ENCODE measurements at regions not wholly inside any gene's neighbourhood (a gene's known extent, or its start where the extent isn't known, plus 50 kb on each side); places are given as distances from the start of the nearest gene placed in this dataset.

DNA sequence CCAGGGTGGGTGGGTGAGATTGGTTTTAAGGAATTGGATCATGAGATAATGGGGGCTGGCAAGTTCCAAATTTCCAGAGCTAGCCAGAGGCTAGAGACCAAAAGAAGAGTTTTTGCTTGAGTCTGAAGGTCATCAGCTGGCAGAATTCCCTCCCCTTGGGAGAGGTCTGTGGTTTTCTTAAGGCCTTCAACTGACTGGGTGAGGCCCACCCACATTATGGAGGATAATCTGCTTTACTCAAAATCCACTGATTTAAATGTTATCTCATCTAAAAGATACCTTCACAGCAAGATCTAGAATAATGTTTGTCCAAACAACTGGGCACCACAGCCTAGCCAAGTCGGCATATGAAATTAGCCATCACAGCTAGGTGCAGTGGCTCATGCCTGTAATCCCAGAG is 156.4 kb downstream of the URB2 start:
- TF ChIP-seq, protein P1, sequence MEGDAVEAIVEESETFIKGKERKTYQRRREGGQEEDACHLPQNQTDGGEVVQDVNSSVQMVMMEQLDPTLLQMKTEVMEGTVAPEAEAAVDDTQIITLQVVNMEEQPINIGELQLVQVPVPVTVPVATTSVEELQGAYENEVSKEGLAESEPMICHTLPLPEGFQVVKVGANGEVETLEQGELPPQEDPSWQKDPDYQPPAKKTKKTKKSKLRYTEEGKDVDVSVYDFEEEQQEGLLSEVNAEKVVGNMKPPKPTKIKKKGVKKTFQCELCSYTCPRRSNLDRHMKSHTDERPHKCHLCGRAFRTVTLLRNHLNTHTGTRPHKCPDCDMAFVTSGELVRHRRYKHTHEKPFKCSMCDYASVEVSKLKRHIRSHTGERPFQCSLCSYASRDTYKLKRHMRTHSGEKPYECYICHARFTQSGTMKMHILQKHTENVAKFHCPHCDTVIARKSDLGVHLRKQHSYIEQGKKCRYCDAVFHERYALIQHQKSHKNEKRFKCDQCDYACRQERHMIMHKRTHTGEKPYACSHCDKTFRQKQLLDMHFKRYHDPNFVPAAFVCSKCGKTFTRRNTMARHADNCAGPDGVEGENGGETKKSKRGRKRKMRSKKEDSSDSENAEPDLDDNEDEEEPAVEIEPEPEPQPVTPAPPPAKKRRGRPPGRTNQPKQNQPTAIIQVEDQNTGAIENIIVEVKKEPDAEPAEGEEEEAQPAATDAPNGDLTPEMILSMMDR (IDR thresholded peaks at IDR 0.05; ENCODE audit: poor library complexity, severe bottlenecking): no peak
- TF ChIP-seq POLR2AphosphoS5 (IDR thresholded peaks at IDR 0.05): no peak
- no peak for TF ChIP-seq EZH2 (IDR thresholded peaks at IDR 0.05; ENCODE audit: borderline replicate concordance, insufficient read depth, low read length, poor library complexity, severe bottlenecking)
- TF ChIP-seq, protein P2, sequence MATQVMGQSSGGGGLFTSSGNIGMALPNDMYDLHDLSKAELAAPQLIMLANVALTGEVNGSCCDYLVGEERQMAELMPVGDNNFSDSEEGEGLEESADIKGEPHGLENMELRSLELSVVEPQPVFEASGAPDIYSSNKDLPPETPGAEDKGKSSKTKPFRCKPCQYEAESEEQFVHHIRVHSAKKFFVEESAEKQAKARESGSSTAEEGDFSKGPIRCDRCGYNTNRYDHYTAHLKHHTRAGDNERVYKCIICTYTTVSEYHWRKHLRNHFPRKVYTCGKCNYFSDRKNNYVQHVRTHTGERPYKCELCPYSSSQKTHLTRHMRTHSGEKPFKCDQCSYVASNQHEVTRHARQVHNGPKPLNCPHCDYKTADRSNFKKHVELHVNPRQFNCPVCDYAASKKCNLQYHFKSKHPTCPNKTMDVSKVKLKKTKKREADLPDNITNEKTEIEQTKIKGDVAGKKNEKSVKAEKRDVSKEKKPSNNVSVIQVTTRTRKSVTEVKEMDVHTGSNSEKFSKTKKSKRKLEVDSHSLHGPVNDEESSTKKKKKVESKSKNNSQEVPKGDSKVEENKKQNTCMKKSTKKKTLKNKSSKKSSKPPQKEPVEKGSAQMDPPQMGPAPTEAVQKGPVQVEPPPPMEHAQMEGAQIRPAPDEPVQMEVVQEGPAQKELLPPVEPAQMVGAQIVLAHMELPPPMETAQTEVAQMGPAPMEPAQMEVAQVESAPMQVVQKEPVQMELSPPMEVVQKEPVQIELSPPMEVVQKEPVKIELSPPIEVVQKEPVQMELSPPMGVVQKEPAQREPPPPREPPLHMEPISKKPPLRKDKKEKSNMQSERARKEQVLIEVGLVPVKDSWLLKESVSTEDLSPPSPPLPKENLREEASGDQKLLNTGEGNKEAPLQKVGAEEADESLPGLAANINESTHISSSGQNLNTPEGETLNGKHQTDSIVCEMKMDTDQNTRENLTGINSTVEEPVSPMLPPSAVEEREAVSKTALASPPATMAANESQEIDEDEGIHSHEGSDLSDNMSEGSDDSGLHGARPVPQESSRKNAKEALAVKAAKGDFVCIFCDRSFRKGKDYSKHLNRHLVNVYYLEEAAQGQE (IDR thresholded peaks at IDR 0.05; ENCODE audit: borderline replicate concordance): no peak
- TF ChIP-seq RAD21 (conservative IDR thresholded peaks at IDR 0.05): no peak
- no peak for TF ChIP-seq TAF1 (IDR thresholded peaks at IDR 0.05; ENCODE audit: low read depth)
- TF ChIP-seq SMC3 (conservative IDR thresholded peaks at IDR 0.05; ENCODE audit: poor library complexity): no peak
- TF ChIP-seq EP300 (conservative IDR thresholded peaks at IDR 0.05; ENCODE audit: poor library complexity, severe bottlenecking): no peak
